ENCODE measurements at regions not wholly inside any gene's neighbourhood (a gene's known extent, or its start where the extent isn't known, plus 50 kb on each side); places are given as distances from the start of the nearest gene placed in this dataset.
"Not testable (repeated sequence)": the region's sequence is repeated elsewhere in the genome, so short reads cannot be mapped to it uniquely, and the experiment has no call there.

DNA sequence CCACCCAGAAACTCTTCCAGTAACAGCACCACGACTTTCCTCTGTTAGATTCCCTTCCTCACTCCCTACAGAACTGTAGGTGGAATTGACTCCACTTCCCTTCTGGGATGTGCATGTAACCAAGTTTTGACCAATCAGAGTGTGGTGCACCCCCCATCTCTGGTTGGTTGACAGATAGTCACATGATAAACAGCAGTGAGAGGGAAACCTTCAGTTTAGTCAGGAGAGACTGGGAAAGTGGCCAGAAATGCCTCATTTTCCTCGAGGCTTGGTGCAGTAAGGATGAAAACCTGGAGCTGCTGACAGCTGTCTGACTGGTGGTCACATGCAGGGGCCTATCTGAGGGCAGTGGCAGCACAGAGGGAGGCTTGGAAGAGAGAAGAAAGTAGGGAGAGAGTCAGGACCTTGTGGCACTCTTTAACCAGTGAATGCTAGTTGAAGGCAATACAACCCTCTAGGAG lies 67.3 kb upstream of the GRK3 start:
- Histone ChIP-seq H3K79me2 (ENCODE audit: control insufficient read depth, low read length) (no peaks in the 10 kb centered on the region), H3K36me3 (ENCODE audit: control insufficient read depth, low read length) (no peaks in the 10 kb centered on the region), H3K4me2 (ENCODE audit: low read length) (no peak overlapping the region), H3K4me1 (ENCODE audit: control insufficient read depth, low read length) (peaks cover 6% of the 10 kb centered on the region; the same call in 1 of the 2 replicates), H4K20me1 (ENCODE audit: control insufficient read depth, insufficient read depth, low read depth, low read length) (no peaks in the 10 kb centered on the region), H3K9me3 (ENCODE audit: control insufficient read depth, insufficient read depth, low read length) (no peaks in the 10 kb centered on the region), H3K4me3 (ENCODE audit: low read length) (no peak overlapping the region), H3K9me2 (replicated peaks; ENCODE audit: control insufficient read depth, low read length) (no peaks in the 10 kb centered on the region), H3F3A (ENCODE audit: control insufficient read depth, insufficient read depth) (no peaks in the 10 kb centered on the region), H3K27ac (ENCODE audit: low read depth, low read length) (no peak overlapping the region), H3K27me3 (ENCODE audit: control insufficient read depth, low read length) (no peaks in the 10 kb centered on the region)
- no peak for TF ChIP-seq EZH2phosphoT487 (IDR thresholded peaks at IDR 0.05; ENCODE audit: borderline replicate concordance, low read length)
- TF ChIP-seq CTCF (IDR thresholded peaks at IDR 0.05; ENCODE audit: low read depth, low read length, poor library complexity, severe bottlenecking) = no peak

GRCh38 chr22:25497716-25498115 lies 66.8 kb upstream of the GRK3 start:
- Histone ChIP-seq H4K20me1 (ENCODE audit: control insufficient read depth, insufficient read depth, low read depth, low read length) (no peaks in the 10 kb centered on the region), H3K9me2 (replicated peaks; ENCODE audit: control insufficient read depth, low read length) (no peaks in the 10 kb centered on the region), H3K36me3 (ENCODE audit: control insufficient read depth, low read length) (no peaks in the 10 kb centered on the region), H3K27me3 (ENCODE audit: control insufficient read depth, low read length) (no peaks in the 10 kb centered on the region), H3K4me1 (ENCODE audit: control insufficient read depth, low read length) (peaks cover 6% of the 10 kb centered on the region; the same call in 1 of the 2 replicates), H3K79me2 (ENCODE audit: control insufficient read depth, low read length) (no peaks in the 10 kb centered on the region), H3K4me2 (ENCODE audit: low read length) (no peak overlapping the region), H3F3A (ENCODE audit: control insufficient read depth, insufficient read depth) (no peaks in the 10 kb centered on the region), H3K9me3 (ENCODE audit: control insufficient read depth, insufficient read depth, low read length) (no peaks in the 10 kb centered on the region), H3K27ac (ENCODE audit: low read depth, low read length) (no peak overlapping the region), H3K4me3 (ENCODE audit: low read length) (no peak overlapping the region)
- no peak for TF ChIP-seq EZH2phosphoT487 (IDR thresholded peaks at IDR 0.05; ENCODE audit: borderline replicate concordance, low read length)
- no peak for TF ChIP-seq CTCF (IDR thresholded peaks at IDR 0.05; ENCODE audit: low read depth, low read length, poor library complexity, severe bottlenecking)

- not testable (repeated sequence) for H3K79me2 ChIP-seq (ENCODE audit: control insufficient read depth, low read length); H3K27me3 ChIP-seq (ENCODE audit: control insufficient read depth, low read length); H3K27ac ChIP-seq (ENCODE audit: low read depth, low read length); H3K4me3 ChIP-seq (ENCODE audit: low read length); H4K20me1 ChIP-seq (ENCODE audit: control insufficient read depth, insufficient read depth, low read depth, low read length); H3K9me3 ChIP-seq (ENCODE audit: control insufficient read depth, insufficient read depth, low read length); H3K4me2 ChIP-seq (ENCODE audit: low read length); H3K9me2 ChIP-seq (replicated peaks; ENCODE audit: control insufficient read depth, low read length); H3K4me1 ChIP-seq (ENCODE audit: control insufficient read depth, low read length); H3K36me3 ChIP-seq (ENCODE audit: control insufficient read depth, low read length); H3F3A ChIP-seq (ENCODE audit: control insufficient read depth, insufficient read depth)
Observed at GRCh38 chr22:25500671-25501070, 63.8 kb upstream of the GRK3 start.

GRCh38 chr22:25504017-25504416 lies 60.5 kb upstream of the GRK3 start:
- not testable (repeated sequence) for H3K4me1 ChIP-seq (ENCODE audit: control insufficient read depth, low read length); H3F3A ChIP-seq (ENCODE audit: control insufficient read depth, insufficient read depth); H4K20me1 ChIP-seq (ENCODE audit: control insufficient read depth, insufficient read depth, low read depth, low read length); H3K9me2 ChIP-seq (replicated peaks; ENCODE audit: control insufficient read depth, low read length); H3K27me3 ChIP-seq (ENCODE audit: control insufficient read depth, low read length); H3K9me3 ChIP-seq (ENCODE audit: control insufficient read depth, insufficient read depth, low read length); H3K4me3 ChIP-seq (ENCODE audit: low read length); H3K27ac ChIP-seq (ENCODE audit: low read depth, low read length); H3K36me3 ChIP-seq (ENCODE audit: control insufficient read depth, low read length); H3K4me2 ChIP-seq (ENCODE audit: low read length); H3K79me2 ChIP-seq (ENCODE audit: control insufficient read depth, low read length)
